ENCODE measurements at regions not wholly inside any gene's neighbourhood (a gene's known extent, or its start where the extent isn't known, plus 50 kb on each side); places are given as distances from the start of the nearest gene placed in this dataset.

DNA sequence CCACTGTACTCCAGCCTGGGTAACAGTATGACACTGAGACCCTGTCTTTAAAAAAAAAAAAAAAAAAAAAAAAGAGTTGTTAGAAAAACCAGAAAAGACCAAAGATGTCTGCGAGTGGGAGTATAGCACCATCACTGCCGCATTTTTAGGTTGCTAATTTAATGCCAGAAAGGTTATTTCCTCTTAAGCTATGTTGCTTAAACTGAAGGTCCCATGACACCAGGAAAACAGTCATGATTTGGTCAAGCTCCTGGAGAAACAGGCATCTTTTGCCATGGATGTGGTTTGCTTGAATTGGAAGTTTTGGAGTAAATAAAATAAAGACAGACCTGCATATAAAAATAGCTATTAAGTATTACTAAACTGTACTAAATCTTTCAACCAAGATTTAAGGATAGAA lies 68.3 kb upstream of the TNFRSF21 start:
- no peak overlapping the region for H3K27ac ChIP-seq (ENCODE audit: insufficient read depth, low read length)
- H3K56ac ChIP-seq (ENCODE audit: extremely low read depth, insufficient read depth, low read length), result no peak overlapping the region
- H2AFZ ChIP-seq (replicated peaks; ENCODE audit: low read length, poor library complexity), result no peak overlapping the region
- in situ Hi-C loops (cut with MboI; ENCODE audit: low sequenced_read_pairs) (no loop called here), dilution Hi-C loops (cut with HindIII; ENCODE audit: low sequenced_read_pairs, unreplicated experiment) (no loop called here), intact Hi-C loops (cut with micrococcal nuclease) (no loop called here)
- H2BK5ac ChIP-seq (ENCODE audit: low read depth, low read length, poor library complexity, severe bottlenecking), result no peak overlapping the region
- no peak overlapping the region for H2AK5ac ChIP-seq (ENCODE audit: low read depth, low read length)
- no peak overlapping the region for H2BK120ac ChIP-seq (ENCODE audit: low read depth, low read length)
- WGBS, 2 experiments (ENCODE audit: extremely low coverage in 2 of 2, insufficient read length in 1 of 2), result no CpG with 5 or more reads among the region's 2 CpGs
- ATAC-seq (ENCODE audit: low read depth) (no peak), DNase-seq (no peak)
- no peak overlapping the region for H3K4me2 ChIP-seq (ENCODE audit: low read depth, low read length)
- no peak overlapping the region for H3K23ac ChIP-seq (ENCODE audit: low read depth, low read length)
- H3K9me1 ChIP-seq (ENCODE audit: insufficient read depth, low read length), result no peaks in the 10 kb centered on the region
- BruUV-seq (replicated peaks), result no TSS peak
- no peak overlapping the region for H3K4me3 ChIP-seq (ENCODE audit: insufficient read depth, low read depth, low read length)
- H4K91ac ChIP-seq (ENCODE audit: insufficient read depth, low read depth, low read length), result no peak overlapping the region
- H3K27me3 ChIP-seq (ENCODE audit: control insufficient read depth, insufficient read depth, low read length), result no peaks in the 10 kb centered on the region
- no peak overlapping the region for H3K18ac ChIP-seq (ENCODE audit: low read depth, low read length)
- no peaks in the 10 kb centered on the region for H3K36me3 ChIP-seq (ENCODE audit: control insufficient read depth, insufficient read depth, low read length)
- no peak overlapping the region for H4K5ac ChIP-seq (ENCODE audit: low read depth, low read length)
- no peaks in the 10 kb centered on the region for H4K20me1 ChIP-seq (ENCODE audit: insufficient read depth, low read length)
- no peak overlapping the region for H3K9ac ChIP-seq (ENCODE audit: low read depth, low read length)
- no peak overlapping the region for H2BK15ac ChIP-seq (ENCODE audit: low read depth, low read length)
- no peak overlapping the region for H3K4ac ChIP-seq (ENCODE audit: low read depth, low read length)
- TF ChIP-seq CEBPB (IDR thresholded peaks at IDR 0.05; ENCODE audit: low read depth, low read length), result no peak
- TF ChIP-seq, protein P1, sequence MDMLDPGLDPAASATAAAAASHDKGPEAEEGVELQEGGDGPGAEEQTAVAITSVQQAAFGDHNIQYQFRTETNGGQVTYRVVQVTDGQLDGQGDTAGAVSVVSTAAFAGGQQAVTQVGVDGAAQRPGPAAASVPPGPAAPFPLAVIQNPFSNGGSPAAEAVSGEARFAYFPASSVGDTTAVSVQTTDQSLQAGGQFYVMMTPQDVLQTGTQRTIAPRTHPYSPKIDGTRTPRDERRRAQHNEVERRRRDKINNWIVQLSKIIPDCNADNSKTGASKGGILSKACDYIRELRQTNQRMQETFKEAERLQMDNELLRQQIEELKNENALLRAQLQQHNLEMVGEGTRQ (IDR thresholded peaks at IDR 0.05; ENCODE audit: low read depth, low read length), result no peak
- TF ChIP-seq RCOR1 (IDR thresholded peaks at IDR 0.05; ENCODE audit: insufficient replicate concordance, low read length), result no peak
- TF ChIP-seq RFX5 (IDR thresholded peaks at IDR 0.05; ENCODE audit: low read depth, low read length), result no peak
- TF ChIP-seq RAD21 (IDR thresholded peaks at IDR 0.05; ENCODE audit: low read length), result no peak
- TF ChIP-seq BHLHE40 (IDR thresholded peaks at IDR 0.05; ENCODE audit: low read depth, low read length), result no peak
- no peak for TF ChIP-seq MXI1 (IDR thresholded peaks at IDR 0.05; ENCODE audit: borderline replicate concordance, low read depth, low read length)
- TF ChIP-seq, protein P2, sequence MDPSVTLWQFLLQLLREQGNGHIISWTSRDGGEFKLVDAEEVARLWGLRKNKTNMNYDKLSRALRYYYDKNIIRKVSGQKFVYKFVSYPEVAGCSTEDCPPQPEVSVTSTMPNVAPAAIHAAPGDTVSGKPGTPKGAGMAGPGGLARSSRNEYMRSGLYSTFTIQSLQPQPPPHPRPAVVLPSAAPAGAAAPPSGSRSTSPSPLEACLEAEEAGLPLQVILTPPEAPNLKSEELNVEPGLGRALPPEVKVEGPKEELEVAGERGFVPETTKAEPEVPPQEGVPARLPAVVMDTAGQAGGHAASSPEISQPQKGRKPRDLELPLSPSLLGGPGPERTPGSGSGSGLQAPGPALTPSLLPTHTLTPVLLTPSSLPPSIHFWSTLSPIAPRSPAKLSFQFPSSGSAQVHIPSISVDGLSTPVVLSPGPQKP (IDR thresholded peaks at IDR 0.05; ENCODE audit: borderline replicate concordance, low read depth, low read length), result no peak
- TF ChIP-seq, protein P3, sequence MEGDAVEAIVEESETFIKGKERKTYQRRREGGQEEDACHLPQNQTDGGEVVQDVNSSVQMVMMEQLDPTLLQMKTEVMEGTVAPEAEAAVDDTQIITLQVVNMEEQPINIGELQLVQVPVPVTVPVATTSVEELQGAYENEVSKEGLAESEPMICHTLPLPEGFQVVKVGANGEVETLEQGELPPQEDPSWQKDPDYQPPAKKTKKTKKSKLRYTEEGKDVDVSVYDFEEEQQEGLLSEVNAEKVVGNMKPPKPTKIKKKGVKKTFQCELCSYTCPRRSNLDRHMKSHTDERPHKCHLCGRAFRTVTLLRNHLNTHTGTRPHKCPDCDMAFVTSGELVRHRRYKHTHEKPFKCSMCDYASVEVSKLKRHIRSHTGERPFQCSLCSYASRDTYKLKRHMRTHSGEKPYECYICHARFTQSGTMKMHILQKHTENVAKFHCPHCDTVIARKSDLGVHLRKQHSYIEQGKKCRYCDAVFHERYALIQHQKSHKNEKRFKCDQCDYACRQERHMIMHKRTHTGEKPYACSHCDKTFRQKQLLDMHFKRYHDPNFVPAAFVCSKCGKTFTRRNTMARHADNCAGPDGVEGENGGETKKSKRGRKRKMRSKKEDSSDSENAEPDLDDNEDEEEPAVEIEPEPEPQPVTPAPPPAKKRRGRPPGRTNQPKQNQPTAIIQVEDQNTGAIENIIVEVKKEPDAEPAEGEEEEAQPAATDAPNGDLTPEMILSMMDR (conservative IDR thresholded peaks at IDR 0.05; ENCODE audit: low read depth, low read length), result no peak
- no peak overlapping the region for H2BK20ac ChIP-seq (ENCODE audit: low read depth, low read length)
- no peak overlapping the region for H3K14ac ChIP-seq (replicated peaks; ENCODE audit: low read depth, low read length)
- no peak overlapping the region for H2AK9ac ChIP-seq (replicated peaks; ENCODE audit: low read depth, low read length, poor library complexity)
- POLR2A ChIA-PET (ENCODE audit: unreplicated experiment), result interaction anchor here (0.7 kb wide), 1 partner anchor 13 kb away, joined by 9 read pairs; no protein-coding TSS in a partner anchor
- CTCF ChIA-PET, result no interaction called here
- H4K8ac ChIP-seq (ENCODE audit: low read depth in 2 of 2, low read length in 2 of 2), result no peak overlapping the region
- H3K9me3 ChIP-seq (ENCODE audit: control insufficient read depth, insufficient read depth, low read length), result no peaks in the 10 kb centered on the region
- H3K4me1 ChIP-seq (ENCODE audit: control insufficient read depth, insufficient read depth, low read length), result no peaks in the 10 kb centered on the region
- H3K79me1 ChIP-seq (ENCODE audit: low read depth in 1 of 2, low read length in 2 of 2), result no peaks in the 10 kb centered on the region

Measured in IMR-90 (cell line).